ENCODE measurements at regions not wholly inside any gene's neighbourhood (a gene's known extent, or its start where the extent isn't known, plus 50 kb on each side); places are given as distances from the start of the nearest gene placed in this dataset.

- no peak for DNase-seq (ENCODE audit: low spot score)
- TF ChIP-seq EZH2phosphoT487 (IDR thresholded peaks at IDR 0.05; ENCODE audit: low read depth, severe bottlenecking, unreplicated experiment), result no peak
- TF ChIP-seq EZH2 (IDR thresholded peaks at IDR 0.05; ENCODE audit: borderline replicate concordance), result no peak
- TF ChIP-seq CTCF (IDR thresholded peaks at IDR 0.05; ENCODE audit: poor library complexity), result no peak
- Histone ChIP-seq H3K79me2 (no peaks in the 10 kb centered on the region), H3K9me2 (replicated peaks; ENCODE audit: insufficient read depth) (no peaks in the 10 kb centered on the region), H3K9me3 (ENCODE audit: low read depth) (no peaks in the 10 kb centered on the region), H3K36me3 (replicated peaks; ENCODE audit: insufficient read depth, low read depth) (no peaks in the 10 kb centered on the region), H4K20me1 (ENCODE audit: insufficient read depth, poor library complexity, severe bottlenecking) (no peaks in the 10 kb centered on the region), H2AFZ (no peak overlapping the region), H3K27me3 (no peaks in the 10 kb centered on the region), H3K27ac (no peak overlapping the region), H3K4me3 (no peak overlapping the region), H3K4me2 (no peak overlapping the region), H3K4me1 (ENCODE audit: insufficient read depth) (no peaks in the 10 kb centered on the region)
These were observed 303.6 kb downstream of the HTR1B start for GRCh38 chr6:77159730-77160129.

GRCh38 chr6:77151241-77151640 is 312.1 kb downstream of the HTR1B start:
- WGBS (ENCODE audit: low lambda C conversion rate, missing lambda C conversion rate), result 64% methylated on average over 4 of the region's 4 CpGs

GRCh38 chr6:77150736-77151135 is 312.6 kb downstream of the HTR1B start:
- Histone ChIP-seq H3K27ac (no peak overlapping the region), H3K79me2 (no peaks in the 10 kb centered on the region), H3K9me3 (ENCODE audit: low read depth) (no peaks in the 10 kb centered on the region), H3K27me3 (no peaks in the 10 kb centered on the region), H3K4me2 (no peak overlapping the region), H3K4me3 (no peak overlapping the region), H3K9me2 (replicated peaks; ENCODE audit: insufficient read depth) (no peaks in the 10 kb centered on the region), H4K20me1 (ENCODE audit: insufficient read depth, poor library complexity, severe bottlenecking) (no peaks in the 10 kb centered on the region), H2AFZ (no peak overlapping the region), H3K36me3 (replicated peaks; ENCODE audit: insufficient read depth, low read depth) (no peaks in the 10 kb centered on the region), H3K4me1 (ENCODE audit: insufficient read depth) (no peaks in the 10 kb centered on the region)
- TF ChIP-seq CTCF (IDR thresholded peaks at IDR 0.05; ENCODE audit: poor library complexity) (no peak), EZH2phosphoT487 (IDR thresholded peaks at IDR 0.05; ENCODE audit: low read depth, severe bottlenecking, unreplicated experiment) (no peak), EZH2 (IDR thresholded peaks at IDR 0.05; ENCODE audit: borderline replicate concordance) (no peak)
- no peak for DNase-seq (ENCODE audit: low spot score)

More at GRCh38 chr6:77151241-77151640, 312.1 kb downstream of the HTR1B start:
- Histone ChIP-seq H3K9me2 (replicated peaks; ENCODE audit: insufficient read depth) (no peaks in the 10 kb centered on the region), H3K27ac (no peak overlapping the region), H3K27me3 (no peaks in the 10 kb centered on the region), H3K4me1 (ENCODE audit: insufficient read depth) (no peaks in the 10 kb centered on the region), H3K79me2 (no peaks in the 10 kb centered on the region), H2AFZ (no peak overlapping the region), H4K20me1 (ENCODE audit: insufficient read depth, poor library complexity, severe bottlenecking) (no peaks in the 10 kb centered on the region), H3K36me3 (replicated peaks; ENCODE audit: insufficient read depth, low read depth) (no peaks in the 10 kb centered on the region), H3K9me3 (ENCODE audit: low read depth) (no peaks in the 10 kb centered on the region), H3K4me2 (no peak overlapping the region), H3K4me3 (no peak overlapping the region)
- TF ChIP-seq EZH2 (IDR thresholded peaks at IDR 0.05; ENCODE audit: borderline replicate concordance), result no peak
- no peak for TF ChIP-seq CTCF (IDR thresholded peaks at IDR 0.05; ENCODE audit: poor library complexity)
- TF ChIP-seq EZH2phosphoT487 (IDR thresholded peaks at IDR 0.05; ENCODE audit: low read depth, severe bottlenecking, unreplicated experiment), result no peak
- no peak for DNase-seq (ENCODE audit: low spot score)

GRCh38 chr6:77145244-77145643 is 318.0 kb downstream of the HTR1B start:
- TF ChIP-seq EZH2 (IDR thresholded peaks at IDR 0.05; ENCODE audit: borderline replicate concordance), result no peak
- 93% methylated on average over 1 of the region's 1 CpG for WGBS (ENCODE audit: low lambda C conversion rate, missing lambda C conversion rate)

More at GRCh38 chr6:77145244-77145643, 318.0 kb downstream of the HTR1B start:
- no peaks in the 10 kb centered on the region for H3K9me2 ChIP-seq (replicated peaks; ENCODE audit: insufficient read depth)
- H2AFZ ChIP-seq, result no peak overlapping the region
- no peaks in the 10 kb centered on the region for H3K27me3 ChIP-seq
- DNase-seq (ENCODE audit: low spot score), result no peak
- H3K4me2 ChIP-seq, result no peak overlapping the region
- no peaks in the 10 kb centered on the region for H3K79me2 ChIP-seq
- H3K4me3 ChIP-seq, result no peak overlapping the region
- H4K20me1 ChIP-seq (ENCODE audit: insufficient read depth, poor library complexity, severe bottlenecking), result no peaks in the 10 kb centered on the region
- H3K27ac ChIP-seq, result no peak overlapping the region
- no peaks in the 10 kb centered on the region for H3K9me3 ChIP-seq (ENCODE audit: low read depth)
- no peaks in the 10 kb centered on the region for H3K36me3 ChIP-seq (replicated peaks; ENCODE audit: insufficient read depth, low read depth)
- H3K4me1 ChIP-seq (ENCODE audit: insufficient read depth), result no peaks in the 10 kb centered on the region

Measured in hepatocyte (in vitro differentiated cells).